GM10248 (cell line): ENCODE measurements at regions not wholly inside any gene's neighbourhood (a gene's known extent, or its start where the extent isn't known, plus 50 kb on each side); places are given as distances from the start of the nearest gene placed in this dataset.

Experiments used
- CTCF ChIA-PET: fragments of 300-600 bp; sonication (Branson Sonifier 250); formaldehyde crosslinking; extraction: SDS; loops from one replicate; lab custom pipeline; 2021; ENCODE audit warnings: antibody characterized with exemption; lab: Yijun Ruan, JAX
- POLR2A ChIA-PET: fragments of 350-650 bp; sonication (Branson Sonifier 250); formaldehyde crosslinking; extraction: SDS; loops from one replicate; lab custom pipeline; 2020; ENCODE audit warnings: antibody characterized with exemption; lab: Yijun Ruan, JAX
- DNase-seq: peaks from one replicate; pipeline ENCODE4 v3.0.0; 2012; ENCODE audit errors: extremely low spot score
- CTCF ChIP-seq: IDR thresholded peaks from 2 replicates; pipeline ENCODE4 v1.5.1; 2012; ENCODE audit warnings: mild to moderate bottlenecking, low read depth; ENCODE audit errors: extremely low read depth, missing control alignments, control extremely low read depth

DNA sequence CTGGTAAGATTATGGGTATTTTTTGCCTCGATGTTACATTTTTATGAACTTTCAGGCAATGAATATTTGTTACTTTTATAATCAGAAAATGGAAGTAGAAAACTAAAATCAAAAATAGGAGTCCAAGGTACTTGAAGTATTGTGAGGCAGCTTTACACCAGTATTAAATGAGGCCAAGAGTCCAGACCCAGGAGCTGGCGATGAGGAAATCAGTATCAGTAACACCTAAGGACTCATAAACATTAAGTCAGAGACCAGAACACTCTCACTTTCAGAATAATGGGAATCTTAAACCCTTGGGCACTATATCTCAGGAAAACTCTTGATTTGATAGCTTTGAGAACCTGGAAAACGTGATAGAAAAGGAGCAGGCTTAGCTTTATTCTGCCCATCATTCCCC lies 208.8 kb downstream of the GXYLT1 start:
- POLR2A ChIA-PET: no interaction called here
- TF ChIP-seq CTCF: no peak
- DNase-seq: no peak
- CTCF ChIA-PET: no interaction called here

GRCh38 chr12:41932470-41932991 lies 212.1 kb downstream of the GXYLT1 start:
- CTCF ChIA-PET: interaction anchor here (0.8 kb wide), 1 partner anchor 7 kb away, joined by 3 read pairs; no protein-coding TSS in a partner anchor
- DNase-seq: peak; percentile 34

GRCh38 chr12:41930866-41931437 lies 213.7 kb downstream of the GXYLT1 start:
- ChIA-PET POLR2A (no interaction called here), CTCF (interaction anchor here (1.5 kb wide), 1 partner anchor 9 kb away, joined by 3 read pairs; no protein-coding TSS in a partner anchor)
- TF ChIP-seq CTCF: no peak
- no peak for DNase-seq

More at GRCh38 chr12:41932470-41932991, 212.1 kb downstream of the GXYLT1 start:
- POLR2A ChIA-PET: no interaction called here
- no peak for TF ChIP-seq CTCF

DNA sequence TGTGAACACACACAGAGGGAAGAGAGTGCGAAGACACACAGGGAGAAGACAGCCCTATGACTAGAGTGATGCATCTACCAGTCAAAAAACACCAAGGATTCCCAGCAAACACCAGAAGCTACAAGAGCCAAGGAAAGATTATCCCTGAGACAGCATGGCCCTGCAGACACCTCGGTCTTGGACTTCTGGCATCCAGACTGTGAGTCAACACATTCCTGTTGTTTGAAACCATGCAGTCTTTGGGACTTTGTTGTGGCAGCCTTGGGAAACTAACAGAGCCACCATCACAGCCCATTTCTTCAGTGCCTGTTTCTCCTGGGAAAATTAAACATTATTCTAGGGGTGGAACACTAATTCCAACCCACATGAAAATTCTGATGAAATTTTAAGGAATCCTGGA lies 220.6 kb downstream of the GXYLT1 start:
- no peak for TF ChIP-seq CTCF
- POLR2A ChIA-PET: no interaction called here
- CTCF ChIA-PET: no interaction called here
- no peak for DNase-seq

DNA sequence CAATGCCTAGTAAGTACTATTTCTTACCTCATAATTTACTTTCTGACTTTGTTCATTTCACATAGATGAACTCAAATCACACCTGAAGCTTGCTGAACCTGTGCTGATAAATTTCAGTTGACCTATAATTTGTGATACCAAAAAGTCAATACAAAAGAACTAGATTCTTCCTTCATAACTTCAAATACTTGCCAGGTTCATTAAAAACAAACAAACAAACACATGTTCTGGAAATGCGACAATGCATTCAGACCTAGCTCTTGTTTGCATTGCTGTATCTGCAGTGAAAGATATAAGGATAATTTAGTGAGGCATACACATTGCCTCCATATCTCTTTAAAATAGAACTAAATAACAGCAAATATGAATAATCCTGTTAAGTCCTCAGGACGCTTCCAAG lies 221.3 kb downstream of the GXYLT1 start:
- POLR2A ChIA-PET: no interaction called here
- CTCF ChIA-PET: interaction anchor here (1.3 kb wide), 1 partner anchor 11 kb away, joined by 5 read pairs; no protein-coding TSS in a partner anchor
- DNase-seq: no peak
- no peak for TF ChIP-seq CTCF

DNA sequence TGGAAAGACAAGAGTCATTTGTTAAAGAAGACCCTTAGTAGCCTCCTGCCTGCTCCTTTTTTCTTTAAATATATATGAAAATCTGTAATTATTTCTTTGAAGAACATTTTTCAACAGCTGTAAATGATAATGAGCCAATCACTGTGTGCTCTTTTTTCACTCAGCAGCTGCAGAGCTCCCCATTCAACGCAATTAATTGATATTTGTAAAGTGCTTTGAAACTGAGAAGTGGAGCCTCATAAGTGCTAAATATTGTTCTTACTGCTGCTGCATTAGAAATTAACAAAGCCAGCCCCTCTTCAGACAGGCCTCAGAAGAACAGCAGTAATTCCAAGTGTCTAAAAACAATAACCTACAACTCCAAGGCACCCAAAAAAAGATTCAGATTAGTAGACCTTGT lies 224.3 kb downstream of the GXYLT1 start:
- POLR2A ChIA-PET: no interaction called here
- no peak for TF ChIP-seq CTCF
- no peak for DNase-seq
- CTCF ChIA-PET: no interaction called here
